ENCODE measurements at regions not wholly inside any gene's neighbourhood (a gene's known extent, or its start where the extent isn't known, plus 50 kb on each side); places are given as distances from the start of the nearest gene placed in this dataset.
A peak's percentile ranks its signal among the peaks of the same experiment; 100 is the strongest.
"Not testable (repeated sequence)": the region's sequence is repeated elsewhere in the genome, so short reads cannot be mapped to it uniquely, and the experiment has no call there.

- Histone ChIP-seq H3K4me3 (ENCODE audit: low read length) (no peak overlapping the region), H3K27me3 (ENCODE audit: insufficient read depth, low read length) (no peaks in the 10 kb centered on the region), H3K36me3 (ENCODE audit: insufficient read depth, low read length) (no peaks in the 10 kb centered on the region), H3K4me1 (ENCODE audit: insufficient read depth, low read length) (peaks cover 4% of the 10 kb centered on the region), H2AFZ (ENCODE audit: low read depth, low read length) (no peak overlapping the region), H3K9me3 (ENCODE audit: low read length) (no peaks in the 10 kb centered on the region)
Observed at GRCh38 chr11:27234961-27235360, 128.1 kb downstream of the CCDC34 start.

- Histone ChIP-seq H3K27me3 (ENCODE audit: insufficient read depth, low read length) (no peaks in the 10 kb centered on the region), H3K4me3 (ENCODE audit: low read length) (no peak overlapping the region), H2AFZ (ENCODE audit: low read depth, low read length) (no peak overlapping the region), H3K4me1 (ENCODE audit: insufficient read depth, low read length) (peaks cover 4% of the 10 kb centered on the region), H3K9me3 (ENCODE audit: low read length) (no peaks in the 10 kb centered on the region), H3K36me3 (ENCODE audit: insufficient read depth, low read length) (no peaks in the 10 kb centered on the region)
Observed at GRCh38 chr11:27234043-27234668, 128.9 kb downstream of the CCDC34 start.

- Histone ChIP-seq H3K4me1 (ENCODE audit: insufficient read depth, low read length) (peaks cover 4% of the 10 kb centered on the region), H3K27me3 (ENCODE audit: insufficient read depth, low read length) (no peaks in the 10 kb centered on the region), H2AFZ (ENCODE audit: low read depth, low read length) (no peak overlapping the region), H3K36me3 (ENCODE audit: insufficient read depth, low read length) (no peaks in the 10 kb centered on the region), H3K9me3 (ENCODE audit: low read length) (no peaks in the 10 kb centered on the region), H3K4me3 (ENCODE audit: low read length) (no peak overlapping the region)
Observed at GRCh38 chr11:27233654-27234042, 129.4 kb downstream of the CCDC34 start.

- H2AFZ ChIP-seq (ENCODE audit: low read depth, low read length), result no peak overlapping the region
- no peak overlapping the region for H3K4me3 ChIP-seq (ENCODE audit: low read length)
- H3K27me3 ChIP-seq (ENCODE audit: insufficient read depth, low read length), result no peaks in the 10 kb centered on the region
- H3K36me3 ChIP-seq (ENCODE audit: insufficient read depth, low read length), result no peaks in the 10 kb centered on the region
- H3K4me1 ChIP-seq (ENCODE audit: insufficient read depth, low read length), result peaks cover 4% of the 10 kb centered on the region
- no peaks in the 10 kb centered on the region for H3K9me3 ChIP-seq (ENCODE audit: low read length)
Observed at GRCh38 chr11:27231530-27231929, 131.5 kb downstream of the CCDC34 start.

GRCh38 chr11:27230192-27230572 is 132.8 kb downstream of the CCDC34 start:
- no peak overlapping the region for H3K4me3 ChIP-seq (ENCODE audit: low read length)
- H3K4me1 ChIP-seq (ENCODE audit: insufficient read depth, low read length), result peaks cover 4% of the 10 kb centered on the region
- no peaks in the 10 kb centered on the region for H3K27me3 ChIP-seq (ENCODE audit: insufficient read depth, low read length)
- H3K9me3 ChIP-seq (ENCODE audit: low read length), result no peaks in the 10 kb centered on the region
- H2AFZ ChIP-seq (ENCODE audit: low read depth, low read length), result no peak overlapping the region
- H3K36me3 ChIP-seq (ENCODE audit: insufficient read depth, low read length), result no peaks in the 10 kb centered on the region

GRCh38 chr11:27229511-27230191 is 133.4 kb downstream of the CCDC34 start:
- no peak overlapping the region for H2AFZ ChIP-seq (ENCODE audit: low read depth, low read length)
- peaks cover 4% of the 10 kb centered on the region for H3K4me1 ChIP-seq (ENCODE audit: insufficient read depth, low read length)
- no peaks in the 10 kb centered on the region for H3K27me3 ChIP-seq (ENCODE audit: insufficient read depth, low read length)
- no peak overlapping the region for H3K4me3 ChIP-seq (ENCODE audit: low read length)
- no peaks in the 10 kb centered on the region for H3K36me3 ChIP-seq (ENCODE audit: insufficient read depth, low read length)
- H3K9me3 ChIP-seq (ENCODE audit: low read length), result no peaks in the 10 kb centered on the region

GRCh38 chr11:27228906-27229290 is 134.1 kb downstream of the CCDC34 start:
- H3K4me3 ChIP-seq (ENCODE audit: low read length), result no peak overlapping the region
- H3K36me3 ChIP-seq (ENCODE audit: insufficient read depth, low read length), result no peaks in the 10 kb centered on the region
- no peaks in the 10 kb centered on the region for H3K9me3 ChIP-seq (ENCODE audit: low read length)
- no peak overlapping the region for H2AFZ ChIP-seq (ENCODE audit: low read depth, low read length)
- H3K4me1 ChIP-seq (ENCODE audit: insufficient read depth, low read length), result no peaks in the 10 kb centered on the region
- H3K27me3 ChIP-seq (ENCODE audit: insufficient read depth, low read length), result no peaks in the 10 kb centered on the region

- H3K27me3 ChIP-seq (ENCODE audit: insufficient read depth, low read length), result no peaks in the 10 kb centered on the region
- H3K9me3 ChIP-seq (ENCODE audit: low read length), result no peaks in the 10 kb centered on the region
- no peak overlapping the region for H3K4me3 ChIP-seq (ENCODE audit: low read length)
- no peaks in the 10 kb centered on the region for H3K36me3 ChIP-seq (ENCODE audit: insufficient read depth, low read length)
- no peaks in the 10 kb centered on the region for H3K4me1 ChIP-seq (ENCODE audit: insufficient read depth, low read length)
- H2AFZ ChIP-seq (ENCODE audit: low read depth, low read length), result no peak overlapping the region
Observed at GRCh38 chr11:27228232-27228905, 134.6 kb downstream of the CCDC34 start.

GRCh38 chr11:27227736-27228135 is 135.3 kb downstream of the CCDC34 start:
- no peaks in the 10 kb centered on the region for H3K9me3 ChIP-seq (ENCODE audit: low read length)
- no peaks in the 10 kb centered on the region for H3K27me3 ChIP-seq (ENCODE audit: insufficient read depth, low read length)
- no peak overlapping the region for H3K4me3 ChIP-seq (ENCODE audit: low read length)
- no peaks in the 10 kb centered on the region for H3K4me1 ChIP-seq (ENCODE audit: insufficient read depth, low read length)
- no peak overlapping the region for H2AFZ ChIP-seq (ENCODE audit: low read depth, low read length)
- H3K36me3 ChIP-seq (ENCODE audit: insufficient read depth, low read length), result no peaks in the 10 kb centered on the region

- not testable (repeated sequence) for H2AFZ ChIP-seq (ENCODE audit: low read depth, low read length); H3K27me3 ChIP-seq (ENCODE audit: insufficient read depth, low read length); H3K36me3 ChIP-seq (ENCODE audit: insufficient read depth, low read length); H3K4me3 ChIP-seq (ENCODE audit: low read length); H3K9me3 ChIP-seq (ENCODE audit: low read length)
- peaks cover 19% of the 10 kb centered on the region for H3K4me1 ChIP-seq (ENCODE audit: insufficient read depth, low read length)
Observed at GRCh38 chr11:27219487-27220039, 143.5 kb downstream of the CCDC34 start.

GRCh38 chr11:27218421-27219038 is 144.5 kb downstream of the CCDC34 start:
- H3K9me3 ChIP-seq (ENCODE audit: low read length), result no peaks in the 10 kb centered on the region
- no peak overlapping the region for H3K4me3 ChIP-seq (ENCODE audit: low read length)
- H3K36me3 ChIP-seq (ENCODE audit: insufficient read depth, low read length), result no peaks in the 10 kb centered on the region

GRCh38 chr11:27217948-27218420 is 145.0 kb downstream of the CCDC34 start:
- Histone ChIP-seq H3K4me1 (ENCODE audit: insufficient read depth, low read length) (peaks cover 19% of the 10 kb centered on the region), H3K4me3 (ENCODE audit: low read length) (no peak overlapping the region), H2AFZ (ENCODE audit: low read depth, low read length) (no peak overlapping the region)

More at GRCh38 chr11:27218421-27219038, 144.5 kb downstream of the CCDC34 start:
- H2AFZ ChIP-seq (ENCODE audit: low read depth, low read length), result peak overlapping the region; percentile 17
- H3K27me3 ChIP-seq (ENCODE audit: insufficient read depth, low read length), result no peaks in the 10 kb centered on the region
- peaks cover 19% of the 10 kb centered on the region for H3K4me1 ChIP-seq (ENCODE audit: insufficient read depth, low read length)

GRCh38 chr11:27217496-27217895 is 145.5 kb downstream of the CCDC34 start:
- peaks cover 19% of the 10 kb centered on the region for H3K4me1 ChIP-seq (ENCODE audit: insufficient read depth, low read length)
- H2AFZ ChIP-seq (ENCODE audit: low read depth, low read length), result no peak overlapping the region
- no peaks in the 10 kb centered on the region for H3K27me3 ChIP-seq (ENCODE audit: insufficient read depth, low read length)
- no peak overlapping the region for H3K4me3 ChIP-seq (ENCODE audit: low read length)
- no peaks in the 10 kb centered on the region for H3K36me3 ChIP-seq (ENCODE audit: insufficient read depth, low read length)
- H3K9me3 ChIP-seq (ENCODE audit: low read length), result no peaks in the 10 kb centered on the region

More at GRCh38 chr11:27217948-27218420, 145.0 kb downstream of the CCDC34 start:
- no peaks in the 10 kb centered on the region for H3K36me3 ChIP-seq (ENCODE audit: insufficient read depth, low read length)
- no peaks in the 10 kb centered on the region for H3K27me3 ChIP-seq (ENCODE audit: insufficient read depth, low read length)
- H3K9me3 ChIP-seq (ENCODE audit: low read length), result no peaks in the 10 kb centered on the region

All from neuron (in vitro differentiated cells).